ENCODE measurements at regions not wholly inside any gene's neighbourhood (a gene's known extent, or its start where the extent isn't known, plus 50 kb on each side); places are given as distances from the start of the nearest gene placed in this dataset.
A peak's percentile ranks its signal among the peaks of the same experiment; 100 is the strongest.

GRCh38 chr7:22676385-22676784 is 50.6 kb upstream of the IL6 start:
- peak overlapping the region in 6 of 7 donors; percentile 24 to 86 (median 80) for H3K27ac Mint-ChIP-seq

GRCh38 chr7:22675917-22676343 is 51.1 kb upstream of the IL6 start:
- no peaks in the 10 kb centered on the region for H3K9me3 ChIP-seq (ENCODE audit: control insufficient read depth in 1 of 2, low read length in 2 of 2)
- no peaks in the 10 kb centered on the region for H3K36me3 ChIP-seq (ENCODE audit: insufficient read depth, low read length)
- intact Hi-C loops (cut with micrococcal nuclease): no loop called here
- H3K27ac ChIP-seq (ENCODE audit: low read depth, low read length): no peak overlapping the region
- peak; percentile 63 to 79 (median 71) for DNase-seq
- Mint-ChIP-seq H3K9me3 (no peaks in the 10 kb centered on the region), H3K4me1 (peaks cover 50 to 80% (median 69%) of the 10 kb centered on the region in 4 donors), H3K4me3 (peak overlapping the region; percentile 29 to 89 (median 54)), H3K27ac (peak overlapping the region; percentile 3 to 94 (median 80)), H3K27me3 (no peaks in the 10 kb centered on the region), H3K36me3 (no peaks in the 10 kb centered on the region)
- no peak overlapping the region for H3K4me3 ChIP-seq (ENCODE audit: low read length in 2 of 2)
- H3K4me1 ChIP-seq (ENCODE audit: insufficient read depth, low read length): peaks cover 81% of the 10 kb centered on the region
- ChIA-PET CTCF (ENCODE audit: partially characterized antibody) (interaction anchor here (0.6 to 2.1 kb wide), 5 partner anchors 12 to 115 kb away, joined by 3 to 9 read pairs (median 4); no protein-coding TSS in a partner anchor), POLR2A (ENCODE audit: partially characterized antibody) (interaction anchor here (0.7 to 1.6 kb wide), 2 partner anchors 19 to 22 kb away, joined by 3 to 20 read pairs; no protein-coding TSS in a partner anchor)
- H3K27me3 ChIP-seq (ENCODE audit: insufficient read depth, low read length): no peaks in the 10 kb centered on the region

More at GRCh38 chr7:22676385-22676784, 50.6 kb upstream of the IL6 start:
- intact Hi-C loops (cut with micrococcal nuclease): no loop called here
- no peaks in the 10 kb centered on the region for H3K36me3 Mint-ChIP-seq
- Histone ChIP-seq H3K9me3 (ENCODE audit: control insufficient read depth in 1 of 2, low read length in 2 of 2) (no peaks in the 10 kb centered on the region), H3K4me3 (ENCODE audit: low read length in 2 of 2) (no peak overlapping the region), H3K27ac (ENCODE audit: low read depth, low read length) (no peak overlapping the region), H3K4me1 (ENCODE audit: insufficient read depth, low read length) (peaks cover 86% of the 10 kb centered on the region), H3K36me3 (ENCODE audit: insufficient read depth, low read length) (no peaks in the 10 kb centered on the region), H3K27me3 (ENCODE audit: insufficient read depth, low read length) (no peaks in the 10 kb centered on the region)
- H3K4me1 Mint-ChIP-seq: peaks cover 53 to 80% (median 72%) of the 10 kb centered on the region in 4 donors
- no peaks in the 10 kb centered on the region for H3K9me3 Mint-ChIP-seq
- no peak for DNase-seq
- peak overlapping the region; percentile 1 to 89 (median 54) for H3K4me3 Mint-ChIP-seq
- CTCF ChIA-PET (ENCODE audit: partially characterized antibody): interaction anchor here (1.0 to 2.1 kb wide), 4 partner anchors 12 to 116 kb away, joined by 3 to 9 read pairs (median 5); no protein-coding TSS in a partner anchor
- H3K27me3 Mint-ChIP-seq: no peaks in the 10 kb centered on the region
- POLR2A ChIA-PET (ENCODE audit: partially characterized antibody): interaction anchor here (1.6 kb wide), 1 partner anchor 21 kb away, joined by 20 read pairs; no protein-coding TSS in a partner anchor

- no peaks in the 10 kb centered on the region for H3K27me3 Mint-ChIP-seq
- DNase-seq: no peak
- Histone ChIP-seq H3K27ac (ENCODE audit: low read depth, low read length) (no peak overlapping the region), H3K9me3 (ENCODE audit: control insufficient read depth in 1 of 2, low read length in 2 of 2) (no peaks in the 10 kb centered on the region), H3K27me3 (ENCODE audit: insufficient read depth, low read length) (no peaks in the 10 kb centered on the region), H3K4me3 (ENCODE audit: low read length in 2 of 2) (no peak overlapping the region), H3K36me3 (ENCODE audit: insufficient read depth, low read length) (no peaks in the 10 kb centered on the region), H3K4me1 (ENCODE audit: insufficient read depth, low read length) (peaks cover 76% of the 10 kb centered on the region)
- CTCF ChIA-PET (ENCODE audit: partially characterized antibody): interaction anchor here (0.6 to 2.1 kb wide), 5 partner anchors 12 to 115 kb away, joined by 3 to 9 read pairs (median 4); no protein-coding TSS in a partner anchor
- H3K36me3 Mint-ChIP-seq: no peaks in the 10 kb centered on the region
- intact Hi-C loops (cut with micrococcal nuclease): no loop called here
- no peaks in the 10 kb centered on the region for H3K9me3 Mint-ChIP-seq
- H3K4me3 Mint-ChIP-seq: peak overlapping the region in 4 of 8 donors; percentile 42 to 89 (median 62)
- H3K4me1 Mint-ChIP-seq: peaks cover 45 to 74% (median 64%) of the 10 kb centered on the region in 4 donors
- POLR2A ChIA-PET (ENCODE audit: partially characterized antibody): interaction anchor here (0.7 to 1.6 kb wide), 2 partner anchors 20 to 22 kb away, joined by 3 to 20 read pairs; no protein-coding TSS in a partner anchor
- peak overlapping the region in 6 of 7 donors; percentile 15 to 94 (median 66) for H3K27ac Mint-ChIP-seq
Observed at GRCh38 chr7:22675421-22675820, 51.6 kb upstream of the IL6 start.

- Histone ChIP-seq H3K27ac (ENCODE audit: low read depth, low read length) (no peak overlapping the region), H3K36me3 (ENCODE audit: insufficient read depth, low read length) (no peaks in the 10 kb centered on the region), H3K9me3 (ENCODE audit: control insufficient read depth in 1 of 2, low read length in 2 of 2) (no peaks in the 10 kb centered on the region), H3K27me3 (ENCODE audit: insufficient read depth, low read length) (no peaks in the 10 kb centered on the region), H3K4me3 (ENCODE audit: low read length in 2 of 2) (no peak overlapping the region), H3K4me1 (ENCODE audit: insufficient read depth, low read length) (peaks cover 56% of the 10 kb centered on the region)
- ChIA-PET POLR2A (ENCODE audit: partially characterized antibody) (no interaction called here), CTCF (ENCODE audit: partially characterized antibody) (no interaction called here)
- DNase-seq: no peak
- Mint-ChIP-seq H3K4me1 (peaks cover 36 to 62% (median 47%) of the 10 kb centered on the region in 4 donors), H3K36me3 (no peaks in the 10 kb centered on the region), H3K27me3 (no peaks in the 10 kb centered on the region), H3K4me3 (peak overlapping the region in 3 of 8 donors; percentile 9 to 23 (median 13)), H3K27ac (peak overlapping the region in 5 of 7 donors; percentile 46 to 88 (median 72)), H3K9me3 (no peaks in the 10 kb centered on the region)
- intact Hi-C loops (cut with micrococcal nuclease): no loop called here
Observed at GRCh38 chr7:22672846-22673680, 53.9 kb upstream of the IL6 start.

GRCh38 chr7:22671177-22671879 is 55.7 kb upstream of the IL6 start:
- DNase-seq: no peak
- Mint-ChIP-seq H3K27me3 (no peaks in the 10 kb centered on the region), H3K36me3 (no peaks in the 10 kb centered on the region), H3K4me1 (peaks cover 23 to 45% (median 32%) of the 10 kb centered on the region in 4 donors), H3K27ac (no peak overlapping the region), H3K9me3 (no peaks in the 10 kb centered on the region), H3K4me3 (no peak overlapping the region)
- no peak overlapping the region for H3K27ac ChIP-seq (ENCODE audit: low read depth, low read length)
- H3K27me3 ChIP-seq (ENCODE audit: insufficient read depth, low read length): no peaks in the 10 kb centered on the region
- H3K36me3 ChIP-seq (ENCODE audit: insufficient read depth, low read length): no peaks in the 10 kb centered on the region
- H3K4me3 ChIP-seq (ENCODE audit: low read length in 2 of 2): no peak overlapping the region
- H3K9me3 ChIP-seq (ENCODE audit: control insufficient read depth in 1 of 2, low read length in 2 of 2): no peaks in the 10 kb centered on the region
- intact Hi-C loops (cut with micrococcal nuclease): no loop called here
- ChIA-PET POLR2A (ENCODE audit: partially characterized antibody) (no interaction called here), CTCF (ENCODE audit: partially characterized antibody) (interaction anchor here (1.1 kb wide), 1 partner anchor 56 kb away, joined by 3 read pairs; the partner anchor contains the start of gene IL6)
- H3K4me1 ChIP-seq (ENCODE audit: insufficient read depth, low read length): peaks cover 40% of the 10 kb centered on the region

GRCh38 chr7:22670422-22670815 is 56.6 kb upstream of the IL6 start:
- Histone ChIP-seq H3K4me1 (ENCODE audit: insufficient read depth, low read length) (peaks cover 30% of the 10 kb centered on the region), H3K27ac (ENCODE audit: low read depth, low read length) (no peak overlapping the region), H3K27me3 (ENCODE audit: insufficient read depth, low read length) (no peaks in the 10 kb centered on the region), H3K4me3 (ENCODE audit: low read length in 2 of 2) (no peak overlapping the region), H3K9me3 (ENCODE audit: control insufficient read depth in 1 of 2, low read length in 2 of 2) (no peaks in the 10 kb centered on the region), H3K36me3 (ENCODE audit: insufficient read depth, low read length) (no peaks in the 10 kb centered on the region)
- DNase-seq: no peak
- no peak overlapping the region for H3K27ac Mint-ChIP-seq
- H3K27me3 Mint-ChIP-seq: no peaks in the 10 kb centered on the region
- H3K36me3 Mint-ChIP-seq: no peaks in the 10 kb centered on the region
- peaks cover 17 to 36% (median 25%) of the 10 kb centered on the region in 4 donors for H3K4me1 Mint-ChIP-seq
- intact Hi-C loops (cut with micrococcal nuclease): no loop called here
- POLR2A ChIA-PET (ENCODE audit: partially characterized antibody): no interaction called here
- H3K9me3 Mint-ChIP-seq: no peaks in the 10 kb centered on the region
- no peak overlapping the region for H3K4me3 Mint-ChIP-seq
- CTCF ChIA-PET (ENCODE audit: partially characterized antibody): interaction anchor here (1.1 kb wide), 1 partner anchor 57 kb away, joined by 3 read pairs; the partner anchor contains the start of gene IL6
